HG03175 (cell line): ENCODE measurements at regions not wholly inside any gene's neighbourhood (a gene's known extent, or its start where the extent isn't known, plus 50 kb on each side); places are given as distances from the start of the nearest gene placed in this dataset.
A peak's percentile ranks its signal among the peaks of the same experiment; 100 is the strongest.

Source experiments
- ATAC-seq: cut with Tn5 transposase; IDR thresholded peaks from one replicate; pipeline ENCODE4 v1.9.1; 2021; ENCODE audit warnings: mild to moderate bottlenecking, moderate library complexity; ENCODE audit not compliant: unreplicated experiment

GRCh38 chr2:37425408-37425807, 81.0 kb downstream of the QPCT start:
- no peak for ATAC-seq

- no peak for ATAC-seq
Measured at GRCh38 chr2:37427241-37427640, 82.8 kb downstream of the QPCT start.

- ATAC-seq = no peak
Measured at GRCh38 chr2:37436323-37436722, 91.9 kb downstream of the QPCT start.

- no peak for ATAC-seq
Measured at GRCh38 chr2:37439131-37439642, 94.8 kb downstream of the QPCT start.

GRCh38 chr2:37441055-37441454, 96.6 kb downstream of the QPCT start:
- ATAC-seq = no peak

- no peak for ATAC-seq
Measured at GRCh38 chr2:37443082-37443481, 98.7 kb downstream of the QPCT start.

- no peak for ATAC-seq
Measured at GRCh38 chr2:37447446-37447845, 103.0 kb downstream of the QPCT start.

- no peak for ATAC-seq
Measured at GRCh38 chr2:37448342-37449120, 104.1 kb downstream of the QPCT start.

GRCh38 chr2:37449761-37450296, 105.4 kb downstream of the QPCT start:
- no peak for ATAC-seq

GRCh38 chr2:37453027-37453426, 108.6 kb downstream of the QPCT start:
- ATAC-seq = no peak

- no peak for ATAC-seq
Measured at GRCh38 chr2:37454851-37455762, 110.7 kb downstream of the QPCT start.

- no peak for ATAC-seq
Measured at GRCh38 chr2:37456479-37456878, 112.0 kb downstream of the QPCT start.

GRCh38 chr2:37457401-37457901, 113.0 kb downstream of the QPCT start:
- ATAC-seq = no peak

- no peak for ATAC-seq
Measured at GRCh38 chr2:37458133-37458532, 113.7 kb downstream of the QPCT start.

GRCh38 chr2:37459095-37459981, 114.9 kb downstream of the QPCT start:
- ATAC-seq = no peak

GRCh38 chr2:37460896-37461229, 116.4 kb downstream of the QPCT start:
- no peak for ATAC-seq

- ATAC-seq = peak; percentile 50
Measured at GRCh38 chr2:37464067-37464466, 119.6 kb downstream of the QPCT start.

GRCh38 chr2:37466533-37467222, 122.2 kb downstream of the QPCT start:
- no peak for ATAC-seq

- no peak for ATAC-seq
Measured at GRCh38 chr2:37468170-37468569, 123.7 kb downstream of the QPCT start.

GRCh38 chr2:37469126-37469525, 124.7 kb downstream of the QPCT start:
- ATAC-seq = no peak
